H4 (cell line): ENCODE measurements at regions not wholly inside any gene's neighbourhood (a gene's known extent, or its start where the extent isn't known, plus 50 kb on each side); places are given as distances from the start of the nearest gene placed in this dataset.
A peak's percentile ranks its signal among the peaks of the same experiment; 100 is the strongest.
"Not testable (repeated sequence)": the region's sequence is repeated elsewhere in the genome, so short reads cannot be mapped to it uniquely, and the experiment has no call there.

Experiments
- DNase-seq: peaks from one replicate; pipeline ENCODE4 v3.0.0-alpha.2; 2015; ENCODE audit warnings: low spot score

GRCh38 chr1:82386365-82387011 is 585.8 kb downstream of the ADGRL2 start:
- no peak for DNase-seq

DNA sequence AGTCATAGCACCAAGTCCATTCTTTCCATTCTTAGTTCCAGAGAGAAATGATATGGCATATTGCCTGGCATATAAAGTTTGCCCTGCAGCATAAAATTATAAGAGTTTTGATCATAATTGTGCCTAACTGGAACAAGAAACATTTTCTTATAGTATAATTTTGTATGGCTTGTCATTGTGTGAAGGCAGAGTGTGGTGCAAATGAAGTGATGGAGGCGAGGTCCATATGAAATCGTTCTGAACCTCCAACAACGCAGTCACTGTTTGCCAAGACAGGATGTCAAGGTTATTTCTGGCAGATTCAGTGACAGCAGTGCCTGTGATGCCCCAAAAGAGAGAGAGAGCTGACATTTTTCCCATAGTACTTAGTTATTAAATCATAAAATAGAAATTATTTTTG is 584.0 kb downstream of the ADGRL2 start:
- no peak for DNase-seq

DNA sequence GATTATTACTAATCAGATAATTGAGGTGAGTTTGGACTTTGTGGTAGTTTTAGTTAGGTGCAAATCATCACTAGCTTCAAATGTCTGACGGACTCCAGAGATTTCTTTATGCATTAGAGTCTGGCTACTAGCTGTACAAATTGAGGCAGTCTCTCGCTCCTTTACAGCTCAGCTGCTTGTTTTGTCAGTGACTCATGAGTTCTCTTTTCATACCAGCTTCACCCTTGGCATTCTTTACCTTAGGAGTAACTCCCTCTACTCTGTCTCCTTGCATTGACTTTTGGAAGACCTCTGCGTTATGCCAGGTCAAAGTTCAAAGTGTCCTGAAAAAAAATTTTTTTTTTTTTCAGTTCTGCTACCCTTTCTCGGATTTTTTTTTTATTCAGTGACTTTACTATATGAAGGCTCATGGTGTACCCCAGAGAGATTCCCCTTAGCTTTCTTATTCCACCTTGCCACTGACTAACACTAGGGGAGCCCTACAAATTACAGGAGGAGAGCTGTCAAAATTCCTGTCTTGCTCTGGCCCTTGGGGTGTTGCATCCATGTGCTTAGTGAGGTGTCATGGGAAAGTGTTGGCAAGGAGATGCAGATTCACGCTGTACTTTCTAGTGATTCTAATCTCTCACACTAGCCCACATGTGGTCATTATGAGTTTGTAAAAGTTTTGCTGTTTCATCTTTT is 576.6 kb downstream of the ADGRL2 start:
- no peak for DNase-seq

DNA sequence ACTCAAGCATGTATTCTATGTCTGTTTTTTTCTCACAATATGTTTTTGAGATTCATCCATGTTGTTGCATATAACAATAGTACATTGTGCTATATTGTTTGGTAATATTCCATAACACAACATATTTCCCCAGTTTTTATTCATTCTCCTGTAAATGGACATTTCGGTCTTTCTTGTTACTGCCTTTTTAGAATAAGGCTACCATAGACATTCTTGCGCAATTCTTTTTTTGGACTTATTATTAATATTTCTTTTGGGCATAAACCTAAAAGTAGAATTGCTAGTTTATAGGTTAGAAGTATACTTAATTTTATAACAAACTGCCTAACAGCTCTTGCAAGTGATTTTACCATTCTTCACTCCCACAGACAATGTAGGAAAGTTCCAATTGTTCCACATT is 573.0 kb downstream of the ADGRL2 start:
- DNase-seq, result no peak

DNA sequence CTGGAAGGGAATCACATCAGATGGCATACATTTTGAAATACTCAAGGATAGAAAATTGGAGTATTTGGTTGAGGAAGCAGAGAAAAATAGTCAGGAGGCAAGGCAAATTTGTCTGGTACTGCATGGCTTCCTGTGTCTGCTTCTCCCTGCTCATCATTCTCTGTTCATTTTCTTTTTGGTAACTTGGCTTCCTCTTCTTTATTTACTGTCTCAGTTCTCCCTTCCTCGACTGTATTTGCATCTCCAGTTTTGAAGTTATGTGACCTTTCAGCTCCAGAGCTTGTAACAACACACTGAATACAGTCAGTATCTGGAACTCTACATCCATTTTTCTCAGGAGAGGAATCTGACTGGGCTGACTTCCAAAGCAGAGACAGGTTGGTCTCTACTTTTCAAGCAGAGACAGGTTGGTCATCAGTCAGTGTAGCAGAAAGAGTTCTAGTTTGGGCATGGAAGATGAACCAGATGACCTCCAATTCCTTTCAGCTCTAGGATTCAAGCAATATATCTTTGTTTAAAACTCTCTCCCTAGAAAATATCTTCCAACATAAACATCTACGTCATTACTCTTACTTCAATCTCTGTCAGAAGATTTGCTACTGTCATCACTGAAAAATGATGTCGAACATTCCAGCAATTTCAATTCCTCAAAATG is 571.2 kb downstream of the ADGRL2 start:
- DNase-seq, result no peak

- DNase-seq, result no peak
These were observed 566.7 kb downstream of the ADGRL2 start for GRCh38 chr1:82367456-82367855.

DNA sequence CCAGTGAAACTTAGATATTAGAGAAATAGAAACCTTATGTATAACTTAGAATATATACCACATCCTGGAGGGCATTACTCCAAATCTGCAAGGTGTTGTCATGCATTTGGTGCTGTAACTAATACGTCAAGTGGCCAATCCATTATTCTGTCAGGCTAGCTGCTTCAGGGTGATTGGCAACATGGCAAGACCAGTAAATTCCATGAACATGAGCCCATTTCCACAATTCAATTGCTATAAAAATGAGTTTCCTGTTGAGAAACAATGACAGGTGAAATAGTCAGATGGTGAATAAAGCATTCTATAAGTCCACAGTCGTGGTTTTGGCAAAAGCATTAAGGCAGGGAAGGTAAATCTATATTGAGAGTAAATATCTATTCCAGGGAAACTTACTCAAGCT is 566.0 kb downstream of the ADGRL2 start:
- no peak for DNase-seq

GRCh38 chr1:82359541-82359940 is 558.8 kb downstream of the ADGRL2 start:
- DNase-seq, result not testable (repeated sequence)

- DNase-seq, result not testable (repeated sequence)
These were observed 558.0 kb downstream of the ADGRL2 start for GRCh38 chr1:82358706-82359105.

GRCh38 chr1:82354546-82354945 is 553.8 kb downstream of the ADGRL2 start:
- DNase-seq, result not testable (repeated sequence)

DNA sequence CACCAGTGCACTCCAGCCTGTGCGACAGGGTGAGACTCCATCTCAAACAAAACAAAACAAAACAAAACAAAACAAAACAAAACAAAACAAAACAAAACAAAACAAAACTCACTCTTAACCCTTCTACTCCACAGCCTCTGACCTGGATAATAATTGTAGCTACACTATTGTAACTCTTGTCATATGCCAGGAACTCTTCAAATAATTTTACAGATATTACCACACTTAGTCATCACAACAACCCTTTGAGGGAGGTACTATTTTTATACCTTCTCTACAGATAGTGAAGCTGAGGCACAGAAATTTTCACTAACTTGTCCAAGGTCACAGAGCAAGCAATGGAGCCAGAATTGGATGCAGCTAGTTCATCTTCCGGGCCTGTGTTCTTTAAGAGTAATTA is 547.8 kb downstream of the ADGRL2 start:
- no peak for DNase-seq

DNA sequence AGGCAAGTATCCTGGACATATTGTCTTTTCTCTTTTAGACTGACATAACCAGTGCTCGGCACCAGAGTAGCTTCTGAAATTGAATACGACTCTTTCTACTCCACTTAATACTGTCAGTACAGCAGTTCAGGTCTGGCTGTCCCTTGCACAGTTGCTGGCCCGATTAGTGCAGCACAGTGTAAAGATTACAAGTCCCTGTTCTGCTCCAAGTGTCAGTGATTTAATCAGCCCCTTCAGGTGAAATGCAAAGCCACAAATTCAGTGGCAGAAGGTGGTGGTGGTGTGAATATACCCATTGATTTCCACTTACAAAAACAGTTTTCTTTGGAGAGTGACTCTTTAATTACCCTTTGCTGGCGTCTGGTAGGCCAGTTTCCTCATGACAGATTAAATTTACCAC is 545.4 kb downstream of the ADGRL2 start:
- DNase-seq, result no peak

DNA sequence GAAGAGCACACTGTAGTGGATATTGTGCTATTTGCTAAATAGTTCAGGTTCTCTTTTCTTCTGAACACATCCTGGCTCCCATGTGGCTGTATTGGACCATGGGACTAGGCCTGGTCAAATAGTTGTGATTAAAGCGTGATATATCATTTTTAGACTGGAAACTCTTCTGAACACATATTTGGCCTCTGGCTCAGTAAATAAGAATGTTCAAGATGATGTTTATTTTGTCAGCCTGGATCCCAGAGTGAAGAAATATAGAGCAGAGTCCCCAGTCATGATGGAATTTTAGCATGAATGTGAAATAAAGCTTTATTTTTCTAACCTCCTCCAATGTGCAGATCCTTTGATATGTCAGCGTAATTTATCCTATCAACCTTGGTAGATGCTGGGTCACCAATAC is 542.6 kb downstream of the ADGRL2 start:
- DNase-seq, result no peak

DNA sequence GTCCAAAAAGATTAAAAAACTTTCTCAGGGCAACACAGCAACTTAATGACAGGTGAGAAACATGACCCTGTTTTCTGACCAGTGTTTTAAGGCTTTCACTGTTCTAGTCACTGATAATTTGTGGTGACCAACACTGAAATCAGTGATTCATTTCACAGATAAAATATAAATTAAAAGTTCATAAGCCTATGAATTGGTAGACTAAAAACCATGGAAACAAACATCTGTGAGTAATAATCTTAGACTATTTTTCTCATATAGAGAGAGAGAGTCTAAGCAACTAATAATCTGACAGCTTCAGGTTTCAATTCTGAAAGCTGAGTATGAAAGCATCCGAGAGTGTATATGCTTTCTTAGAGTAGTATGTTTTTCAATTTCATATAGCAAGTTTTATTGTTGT is 536.9 kb downstream of the ADGRL2 start:
- no peak for DNase-seq

GRCh38 chr1:82330330-82330729 is 529.6 kb downstream of the ADGRL2 start:
- no peak for DNase-seq

DNA sequence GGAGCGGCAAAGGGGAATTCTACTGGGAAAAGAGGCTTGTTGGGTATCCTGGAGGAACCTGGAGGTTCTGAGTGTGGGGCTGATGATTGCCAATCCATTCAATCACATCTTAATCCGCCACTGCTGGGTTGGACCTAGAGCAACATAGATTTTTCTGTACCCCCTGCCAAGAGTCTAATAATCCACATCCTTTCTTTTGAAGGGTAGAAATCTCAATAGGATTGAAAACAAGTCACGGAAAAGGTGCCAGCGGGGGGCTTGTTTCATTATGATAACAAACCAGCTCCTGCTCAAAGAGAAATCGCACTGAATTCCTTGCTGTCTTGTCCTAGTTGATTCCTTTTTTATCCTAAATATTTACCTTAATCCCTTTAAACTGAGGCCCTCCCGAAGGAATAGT is 528.5 kb downstream of the ADGRL2 start:
- no peak for DNase-seq

GRCh38 chr1:82323144-82323841 is 522.6 kb downstream of the ADGRL2 start:
- no peak for DNase-seq

- DNase-seq, result no peak
These were observed 521.1 kb downstream of the ADGRL2 start for GRCh38 chr1:82321794-82322193.

- DNase-seq, result no peak
These were observed 518.8 kb downstream of the ADGRL2 start for GRCh38 chr1:82319546-82319945.

- DNase-seq, result no peak
These were observed 518.2 kb downstream of the ADGRL2 start for GRCh38 chr1:82318921-82319320.

GRCh38 chr1:82318265-82318664 is 517.5 kb downstream of the ADGRL2 start:
- DNase-seq, result no peak

GRCh38 chr1:82317671-82318070 is 516.9 kb downstream of the ADGRL2 start:
- DNase-seq, result peak; percentile 9

DNA sequence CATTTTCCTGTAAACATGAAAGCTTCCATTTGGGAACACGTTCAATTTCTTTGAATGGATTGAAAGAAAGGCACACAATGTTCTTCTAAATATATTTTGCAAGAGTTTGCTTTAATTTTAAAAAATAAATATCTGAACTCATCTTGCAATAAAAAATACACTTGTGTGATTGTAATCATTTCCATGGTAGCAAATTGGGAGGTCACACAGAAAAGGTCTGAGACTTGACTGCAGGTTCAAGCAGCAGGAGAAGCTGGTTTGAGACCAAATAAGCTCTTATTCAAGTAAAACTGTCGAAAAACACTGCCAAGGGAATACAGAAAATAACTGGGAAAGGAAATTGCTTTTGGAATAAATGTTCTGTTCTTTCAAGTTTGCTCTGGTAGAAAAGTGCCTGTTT is 498.9 kb downstream of the ADGRL2 start:
- no peak for DNase-seq
